ENCODE measurements at regions not wholly inside any gene's neighbourhood (a gene's known extent, or its start where the extent isn't known, plus 50 kb on each side); places are given as distances from the start of the nearest gene placed in this dataset.

- intact Hi-C loops (cut with micrococcal nuclease; ENCODE audit: unreplicated experiment): loop anchor here (1.0 to 5.0 kb wide), 4 partner anchors 25 to 182 kb away; no protein-coding TSS in a partner anchor
- no TSS peak for BruUV-seq (replicated peaks)
- CTCF ChIA-PET: interaction anchor here (1.0 to 2.1 kb wide), 4 partner anchors 10 to 54 kb away, joined by 3 to 12 read pairs (median 5); no protein-coding TSS in a partner anchor
- DNase-seq: peak; percentile 61
- H3K9me3 Mint-ChIP-seq (ENCODE audit: low read depth, unreplicated experiment): peaks cover 4% of the 10 kb centered on the region
- H3K27ac Mint-ChIP-seq (ENCODE audit: unreplicated experiment): peak overlapping the region; percentile 59
- H3K27me3 Mint-ChIP-seq (ENCODE audit: unreplicated experiment): no peaks in the 10 kb centered on the region
- peak overlapping the region; percentile 54 for H3K4me3 Mint-ChIP-seq (ENCODE audit: low read depth, unreplicated experiment)
- no peaks in the 10 kb centered on the region for H3K36me3 Mint-ChIP-seq (ENCODE audit: insufficient read depth, unreplicated experiment)
- TF ChIP-seq, protein P1, sequence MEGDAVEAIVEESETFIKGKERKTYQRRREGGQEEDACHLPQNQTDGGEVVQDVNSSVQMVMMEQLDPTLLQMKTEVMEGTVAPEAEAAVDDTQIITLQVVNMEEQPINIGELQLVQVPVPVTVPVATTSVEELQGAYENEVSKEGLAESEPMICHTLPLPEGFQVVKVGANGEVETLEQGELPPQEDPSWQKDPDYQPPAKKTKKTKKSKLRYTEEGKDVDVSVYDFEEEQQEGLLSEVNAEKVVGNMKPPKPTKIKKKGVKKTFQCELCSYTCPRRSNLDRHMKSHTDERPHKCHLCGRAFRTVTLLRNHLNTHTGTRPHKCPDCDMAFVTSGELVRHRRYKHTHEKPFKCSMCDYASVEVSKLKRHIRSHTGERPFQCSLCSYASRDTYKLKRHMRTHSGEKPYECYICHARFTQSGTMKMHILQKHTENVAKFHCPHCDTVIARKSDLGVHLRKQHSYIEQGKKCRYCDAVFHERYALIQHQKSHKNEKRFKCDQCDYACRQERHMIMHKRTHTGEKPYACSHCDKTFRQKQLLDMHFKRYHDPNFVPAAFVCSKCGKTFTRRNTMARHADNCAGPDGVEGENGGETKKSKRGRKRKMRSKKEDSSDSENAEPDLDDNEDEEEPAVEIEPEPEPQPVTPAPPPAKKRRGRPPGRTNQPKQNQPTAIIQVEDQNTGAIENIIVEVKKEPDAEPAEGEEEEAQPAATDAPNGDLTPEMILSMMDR (IDR thresholded peaks at IDR 0.05; ENCODE audit: unreplicated experiment): no peak
- peaks cover 40% of the 10 kb centered on the region for H3K4me1 Mint-ChIP-seq (ENCODE audit: low read depth, unreplicated experiment)
These were observed 611.2 kb downstream of the NR2F1-AS1 start for GRCh38 chr5:92969781-92970237.

DNA sequence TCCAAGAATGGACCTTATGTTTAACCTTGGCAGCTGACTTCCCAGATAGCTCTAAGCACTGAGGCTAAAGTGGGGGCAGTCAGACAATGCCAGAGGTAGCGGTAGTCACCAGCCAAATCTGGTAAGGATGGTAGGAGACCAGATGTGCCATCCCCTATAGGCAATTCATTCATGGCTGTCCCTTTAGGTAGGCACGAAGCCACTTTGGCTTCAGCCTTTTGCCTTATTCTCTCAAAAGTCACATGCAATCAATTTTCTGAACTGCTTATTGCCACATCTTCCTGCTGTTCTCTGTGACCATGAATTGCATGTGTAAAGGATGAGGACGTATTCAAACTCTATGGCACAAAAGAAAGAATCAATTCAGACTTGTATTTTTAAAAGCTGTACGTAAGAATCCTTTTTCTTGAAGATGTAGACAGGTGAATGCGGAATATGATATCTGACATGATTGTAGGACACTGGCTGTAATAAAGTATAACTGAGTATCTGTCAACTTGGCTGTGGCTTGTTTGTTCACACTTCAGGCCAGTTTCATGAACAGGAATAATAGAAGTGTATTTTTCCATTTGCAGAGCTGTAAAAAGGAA lies 611.7 kb downstream of the NR2F1-AS1 start:
- H3K9me3 Mint-ChIP-seq (ENCODE audit: low read depth, unreplicated experiment): peaks cover 2% of the 10 kb centered on the region
- H3K27me3 Mint-ChIP-seq (ENCODE audit: unreplicated experiment): no peaks in the 10 kb centered on the region
- no peaks in the 10 kb centered on the region for H3K36me3 Mint-ChIP-seq (ENCODE audit: insufficient read depth, unreplicated experiment)
- BruUV-seq (replicated peaks): no TSS peak
- intact Hi-C loops (cut with micrococcal nuclease; ENCODE audit: unreplicated experiment): no loop called here
- TF ChIP-seq, protein P1 (IDR thresholded peaks at IDR 0.05; ENCODE audit: unreplicated experiment): no peak
- H3K4me1 Mint-ChIP-seq (ENCODE audit: low read depth, unreplicated experiment): peaks cover 40% of the 10 kb centered on the region
- CTCF ChIA-PET: interaction anchor here (0.6 to 2.1 kb wide), 4 partner anchors 22 to 53 kb away, joined by 3 to 12 read pairs (median 5); no protein-coding TSS in a partner anchor
- no peak for DNase-seq
- H3K4me3 Mint-ChIP-seq (ENCODE audit: low read depth, unreplicated experiment): peak overlapping the region; percentile 54
- peak overlapping the region; percentile 59 for H3K27ac Mint-ChIP-seq (ENCODE audit: unreplicated experiment)

- H3K4me3 Mint-ChIP-seq (ENCODE audit: low read depth, unreplicated experiment): no peak overlapping the region
- intact Hi-C loops (cut with micrococcal nuclease; ENCODE audit: unreplicated experiment): no loop called here
- no peaks in the 10 kb centered on the region for H3K27me3 Mint-ChIP-seq (ENCODE audit: unreplicated experiment)
- TF ChIP-seq, protein P1 (IDR thresholded peaks at IDR 0.05; ENCODE audit: unreplicated experiment): no peak
- no peak overlapping the region for H3K27ac Mint-ChIP-seq (ENCODE audit: unreplicated experiment)
- H3K4me1 Mint-ChIP-seq (ENCODE audit: low read depth, unreplicated experiment): peaks cover 36% of the 10 kb centered on the region
- CTCF ChIA-PET: interaction anchor here (0.6 kb wide), 1 partner anchor 877 kb away, joined by 3 read pairs; no protein-coding TSS in a partner anchor
- no TSS peak for BruUV-seq (replicated peaks)
- H3K36me3 Mint-ChIP-seq (ENCODE audit: insufficient read depth, unreplicated experiment): no peaks in the 10 kb centered on the region
- H3K9me3 Mint-ChIP-seq (ENCODE audit: low read depth, unreplicated experiment): peaks cover 9% of the 10 kb centered on the region
- DNase-seq: no peak
These were observed 617.2 kb downstream of the NR2F1-AS1 start for GRCh38 chr5:92963800-92964199.

- DNase-seq: peak; percentile 31
- Mint-ChIP-seq H3K9me3 (ENCODE audit: low read depth, unreplicated experiment) (peaks cover 9% of the 10 kb centered on the region), H3K27me3 (ENCODE audit: unreplicated experiment) (no peaks in the 10 kb centered on the region), H3K4me3 (ENCODE audit: low read depth, unreplicated experiment) (no peak overlapping the region), H3K27ac (ENCODE audit: unreplicated experiment) (no peak overlapping the region), H3K36me3 (ENCODE audit: insufficient read depth, unreplicated experiment) (no peaks in the 10 kb centered on the region), H3K4me1 (ENCODE audit: low read depth, unreplicated experiment) (peaks cover 32% of the 10 kb centered on the region)
- intact Hi-C loops (cut with micrococcal nuclease; ENCODE audit: unreplicated experiment): no loop called here
- TF ChIP-seq, protein P1 (IDR thresholded peaks at IDR 0.05; ENCODE audit: unreplicated experiment): no peak
- no TSS peak for BruUV-seq (replicated peaks)
- CTCF ChIA-PET: no interaction called here
These were observed 618.3 kb downstream of the NR2F1-AS1 start for GRCh38 chr5:92962752-92963151.
